Mesothelial cell of epicardium (in vitro differentiated cells): ENCODE measurements at regions not wholly inside any gene's neighbourhood (a gene's known extent, or its start where the extent isn't known, plus 50 kb on each side); places are given as distances from the start of the nearest gene placed in this dataset.

Experiments
- DNase-seq, 2 experiments: peaks; one replicate each; pipeline ENCODE4 v3.0.0; 2021; ENCODE audit warnings: low spot score in 2 of 2; ENCODE audit not compliant: unreplicated experiment in 2 of 2
- H3K27ac Mint-ChIP-seq: 2 replicates; pipeline ENCODE4 v1.8.0; 2021; ENCODE audit warnings: mixed read lengths
- H3K27me3 Mint-ChIP-seq: 2 replicates; pipeline ENCODE4 v1.8.0; 2021; ENCODE audit warnings: low read depth, mixed read lengths
- H3K36me3 Mint-ChIP-seq: 2 replicates; pipeline ENCODE4 v1.8.0; 2021; ENCODE audit warnings: mixed read lengths
- H3K4me1 Mint-ChIP-seq: 2 replicates; pipeline ENCODE4 v1.8.0; 2021; ENCODE audit warnings: mixed read lengths
- H3K4me3 Mint-ChIP-seq: 2 replicates; pipeline ENCODE4 v1.8.0; 2021; ENCODE audit warnings: mild to moderate bottlenecking, moderate library complexity, mixed read lengths
- H3K9me3 Mint-ChIP-seq: 2 replicates; pipeline ENCODE4 v1.8.0; 2021; ENCODE audit warnings: mixed read lengths
- TF ChIP-seq, protein P1 (sequence below): fragments of 200-600 bp; sonication (generic); IDR thresholded peaks from one replicate; pipeline ENCODE4 v1.5.0; 2021; ENCODE audit warnings: antibody characterized with exemption; ENCODE audit not compliant: unreplicated experiment

DNA sequence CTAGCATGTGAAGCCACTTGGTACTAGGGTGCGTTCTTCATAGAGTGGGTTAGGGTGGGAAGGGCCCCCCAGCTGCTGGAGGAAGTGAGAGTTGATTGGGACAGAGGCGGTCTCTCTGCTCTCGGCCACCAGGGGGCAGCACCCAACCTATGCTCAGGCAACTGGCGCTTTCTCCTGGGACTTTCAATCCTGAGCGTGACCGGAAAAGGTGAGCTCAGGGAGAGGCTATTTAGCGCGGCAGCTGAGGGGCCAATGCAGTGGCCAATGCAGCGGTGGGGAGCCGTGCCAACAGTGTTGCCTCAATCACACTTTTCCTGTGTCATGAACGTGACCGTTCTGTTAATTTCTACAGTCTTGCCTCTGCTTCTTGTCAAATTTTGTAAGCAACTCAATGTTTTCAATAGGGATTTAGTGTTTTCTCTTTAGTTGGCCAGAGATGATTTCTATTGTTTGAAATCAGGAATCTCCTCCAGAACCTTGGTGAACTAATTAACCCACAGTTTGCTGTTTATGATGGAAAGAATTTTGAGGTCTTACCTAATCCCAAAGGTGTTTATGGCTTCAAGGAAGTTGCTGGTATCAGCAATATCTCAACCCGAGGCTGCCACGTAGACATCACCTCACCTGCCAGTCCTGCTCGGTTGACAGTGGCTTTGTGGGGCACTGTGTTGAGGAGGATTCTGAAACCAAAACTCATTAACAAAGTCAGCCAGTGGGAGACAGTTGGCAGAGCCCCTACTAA is 67.9 kb upstream of the PDZD8 start:
- Mint-ChIP-seq H3K36me3 (no peaks in the 10 kb centered on the region), H3K27me3 (peaks cover 56% of the 10 kb centered on the region), H3K4me1 (peaks cover 3% of the 10 kb centered on the region), H3K9me3 (peaks cover 6% of the 10 kb centered on the region), H3K27ac (no peak overlapping the region), H3K4me3 (peak overlapping the region; percentile 29)
- TF ChIP-seq, protein P1, sequence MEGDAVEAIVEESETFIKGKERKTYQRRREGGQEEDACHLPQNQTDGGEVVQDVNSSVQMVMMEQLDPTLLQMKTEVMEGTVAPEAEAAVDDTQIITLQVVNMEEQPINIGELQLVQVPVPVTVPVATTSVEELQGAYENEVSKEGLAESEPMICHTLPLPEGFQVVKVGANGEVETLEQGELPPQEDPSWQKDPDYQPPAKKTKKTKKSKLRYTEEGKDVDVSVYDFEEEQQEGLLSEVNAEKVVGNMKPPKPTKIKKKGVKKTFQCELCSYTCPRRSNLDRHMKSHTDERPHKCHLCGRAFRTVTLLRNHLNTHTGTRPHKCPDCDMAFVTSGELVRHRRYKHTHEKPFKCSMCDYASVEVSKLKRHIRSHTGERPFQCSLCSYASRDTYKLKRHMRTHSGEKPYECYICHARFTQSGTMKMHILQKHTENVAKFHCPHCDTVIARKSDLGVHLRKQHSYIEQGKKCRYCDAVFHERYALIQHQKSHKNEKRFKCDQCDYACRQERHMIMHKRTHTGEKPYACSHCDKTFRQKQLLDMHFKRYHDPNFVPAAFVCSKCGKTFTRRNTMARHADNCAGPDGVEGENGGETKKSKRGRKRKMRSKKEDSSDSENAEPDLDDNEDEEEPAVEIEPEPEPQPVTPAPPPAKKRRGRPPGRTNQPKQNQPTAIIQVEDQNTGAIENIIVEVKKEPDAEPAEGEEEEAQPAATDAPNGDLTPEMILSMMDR, result peak; percentile 93
- DNase-seq, result peak; percentile 61 to 84

DNA sequence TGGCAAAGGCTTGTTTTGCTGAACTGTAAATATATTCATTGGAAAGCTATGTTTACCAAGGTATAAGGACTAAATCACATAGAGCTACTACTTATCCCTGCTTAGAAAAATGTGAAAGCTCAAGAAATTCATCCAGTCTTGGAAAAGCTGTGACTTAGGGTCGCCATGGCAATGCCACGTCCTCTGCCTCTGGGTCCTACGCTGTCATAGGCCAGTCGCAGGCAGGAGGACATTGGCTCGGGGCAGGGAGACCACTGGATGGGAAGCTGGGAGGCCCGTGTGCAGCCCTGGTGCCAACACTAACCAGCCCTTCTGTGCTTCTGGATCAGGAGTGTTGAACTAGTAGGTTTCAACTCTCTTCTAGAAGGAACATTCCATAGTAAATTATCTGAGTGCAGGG is 67.3 kb upstream of the PDZD8 start:
- TF ChIP-seq, protein P1, result no peak
- Mint-ChIP-seq H3K27ac (no peak overlapping the region), H3K27me3 (peaks cover 58% of the 10 kb centered on the region), H3K4me1 (peaks cover 3% of the 10 kb centered on the region), H3K36me3 (no peaks in the 10 kb centered on the region), H3K9me3 (peaks cover 6% of the 10 kb centered on the region), H3K4me3 (no peak overlapping the region)
- no peak for DNase-seq

DNA sequence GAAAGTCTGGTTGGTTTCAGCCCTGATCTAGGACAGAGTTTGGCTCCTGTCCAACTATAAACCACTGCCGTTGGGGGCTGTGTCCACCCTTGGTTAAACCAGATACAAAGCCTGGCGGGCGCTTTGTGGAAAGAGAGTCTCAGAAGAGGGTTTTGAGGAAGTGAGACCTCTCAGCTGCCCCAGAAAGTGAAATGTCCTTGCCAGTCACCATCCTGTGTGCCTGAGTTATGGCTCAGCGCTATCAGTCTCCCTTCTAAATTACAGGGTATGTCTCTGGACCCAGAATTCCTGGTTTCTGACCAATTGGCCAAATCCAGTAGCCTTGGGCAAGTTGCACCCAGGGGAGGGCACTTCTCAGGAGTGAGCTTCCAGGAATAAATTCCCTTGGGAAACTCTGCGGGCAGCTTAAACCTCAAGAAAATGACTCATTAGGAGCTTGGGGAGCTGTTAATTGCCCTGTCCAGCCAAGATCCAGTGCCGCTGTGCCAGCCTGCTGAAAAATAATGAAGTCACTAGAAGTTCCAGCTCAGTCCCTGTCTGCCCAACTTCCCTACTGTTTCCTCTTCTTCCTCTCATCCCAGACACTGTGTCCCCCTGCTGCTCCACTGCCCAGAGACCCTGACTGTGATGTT is 66.7 kb upstream of the PDZD8 start:
- TF ChIP-seq, protein P1, result no peak
- Mint-ChIP-seq H3K27ac (no peak overlapping the region), H3K4me3 (no peak overlapping the region), H3K4me1 (peaks cover 3% of the 10 kb centered on the region), H3K36me3 (no peaks in the 10 kb centered on the region), H3K27me3 (peaks cover 57% of the 10 kb centered on the region), H3K9me3 (peaks cover 6% of the 10 kb centered on the region)
- DNase-seq, result no peak

DNA sequence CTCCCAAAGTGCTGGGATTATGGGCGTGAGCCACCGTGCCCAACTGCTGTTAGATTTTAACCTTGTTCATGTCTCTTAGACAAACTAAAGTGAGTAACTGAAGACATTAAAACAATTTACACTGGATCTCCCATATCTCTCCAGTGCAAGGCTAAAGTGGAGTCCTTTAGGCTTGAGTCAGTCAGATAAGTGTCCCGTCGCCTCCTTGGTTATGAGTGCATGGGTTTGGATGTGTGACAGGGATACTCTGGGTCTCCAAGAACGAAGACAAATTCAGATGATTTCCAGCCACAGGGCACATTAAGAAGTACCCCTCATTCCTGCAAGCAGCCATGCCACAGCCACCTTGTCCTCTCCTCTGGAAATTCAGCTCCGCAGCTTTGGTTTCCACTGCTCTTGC is 66.1 kb upstream of the PDZD8 start:
- Mint-ChIP-seq H3K4me3 (no peak overlapping the region), H3K27ac (no peak overlapping the region), H3K36me3 (no peaks in the 10 kb centered on the region), H3K9me3 (peaks cover 5% of the 10 kb centered on the region), H3K4me1 (peaks cover 3% of the 10 kb centered on the region), H3K27me3 (peaks cover 59% of the 10 kb centered on the region)
- DNase-seq, result no peak
- TF ChIP-seq, protein P1, result no peak

DNA sequence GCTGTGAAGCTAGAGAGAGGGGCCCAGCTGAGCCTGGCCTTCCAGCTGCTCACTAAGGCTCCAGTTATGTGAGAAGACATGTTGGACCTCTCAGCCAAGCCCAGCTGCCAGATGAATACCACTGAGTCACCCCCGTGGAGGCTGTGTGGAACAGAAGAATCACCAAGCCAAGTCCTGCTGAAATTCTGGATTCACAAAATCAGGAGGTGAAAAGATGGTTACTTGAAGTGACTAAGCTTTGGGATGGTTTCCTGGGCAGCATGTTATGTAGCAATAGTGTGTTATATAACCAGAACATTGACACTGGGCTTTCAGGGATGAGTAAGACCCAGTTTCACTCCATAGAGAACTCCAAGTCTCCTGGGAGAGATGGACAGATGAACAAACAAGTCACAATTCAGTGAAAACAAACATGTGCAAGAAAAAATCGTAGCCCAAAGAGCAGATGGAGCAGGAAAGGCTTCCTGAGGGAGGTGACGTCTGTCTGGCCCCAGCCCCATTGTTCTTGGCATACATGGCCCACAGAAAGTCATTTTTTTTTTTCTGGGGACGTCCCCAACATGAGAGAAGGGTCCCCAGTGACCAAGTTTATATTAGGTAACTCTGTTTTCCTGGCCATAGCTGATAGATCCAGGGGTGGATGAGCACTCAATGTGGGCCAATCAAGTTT is 64.1 kb upstream of the PDZD8 start:
- Mint-ChIP-seq H3K36me3 (no peaks in the 10 kb centered on the region), H3K27me3 (peaks cover 68% of the 10 kb centered on the region), H3K4me3 (no peak overlapping the region), H3K4me1 (peaks cover 3% of the 10 kb centered on the region), H3K27ac (no peak overlapping the region), H3K9me3 (no peaks in the 10 kb centered on the region)
- no peak for DNase-seq
- TF ChIP-seq, protein P1, result no peak
